K562 (cell line): ENCODE measurements at regions not wholly inside any gene's neighbourhood (a gene's known extent, or its start where the extent isn't known, plus 50 kb on each side); places are given as distances from the start of the nearest gene placed in this dataset.

Experiments
- EP300 ChIP-seq: IDR thresholded peaks from 2 replicates; pipeline ENCODE4 v1.6.1; 2012; ENCODE audit warnings: low read length, improper control_type of control experiment
- RBM17 ChIP-seq: fragments of 200-400 bp; formaldehyde crosslinking; IDR thresholded peaks from 2 replicates; pipeline ENCODE4 v1.6.1; 2017; ENCODE audit warnings: low read depth, mild to moderate bottlenecking, low read length, borderline replicate concordance
- REST ChIP-seq, 2 experiments: fragments of 450-650 bp; formaldehyde crosslinking in 1 of 2; IDR thresholded peaks; 2 replicates each; pipeline versions ENCODE4 v1.4.0 to v1.6.1; 2014 to 2020; ENCODE audit warnings: mild to moderate bottlenecking in 2 of 2, borderline replicate concordance in 1 of 2, low read depth in 1 of 2
- RFX7 ChIP-seq: fragments of 250-450 bp; sonication (Bioruptor Pico); IDR thresholded peaks from 2 replicates; pipeline ENCODE4 v1.5.1; 2021; ENCODE audit warnings: mild to moderate bottlenecking
- SMARCA4 ChIP-seq: fragments of 450-650 bp; IDR thresholded peaks from 2 replicates; pipeline ENCODE4 v1.6.1; 2016
- TAF1 ChIP-seq: IDR thresholded peaks from 2 replicates; pipeline ENCODE4 v1.6.1; 2011; ENCODE audit warnings: mild to moderate bottlenecking, low read length, moderate library complexity; ENCODE audit not compliant: insufficient read depth, control insufficient read depth, severe bottlenecking; ENCODE audit errors: extremely low read depth

GRCh38 chr10:2351566-2351965 is 614.2 kb upstream of the ADARB2 start:
- no peak for TF ChIP-seq SMARCA4
- no peak for TF ChIP-seq REST (IDR thresholded peaks at IDR 0.05; ENCODE audit: borderline replicate concordance)
- TF ChIP-seq REST (CRISPR knock-in tag; IDR thresholded peaks at IDR 0.05; ENCODE audit: low read depth) = no peak
- TF ChIP-seq TAF1 = no peak
- no peak for TF ChIP-seq RBM17
- no peak for TF ChIP-seq EP300
- no peak for TF ChIP-seq RFX7 (CRISPR knock-in tag)
